Astrocyte of the cerebellum (primary cell): ENCODE measurements at regions not wholly inside any gene's neighbourhood (a gene's known extent, or its start where the extent isn't known, plus 50 kb on each side); places are given as distances from the start of the nearest gene placed in this dataset.
"Not testable (repeated sequence)": the region's sequence is repeated elsewhere in the genome, so short reads cannot be mapped to it uniquely, and the experiment has no call there.

Experiments used
- DNase-seq: peaks from one replicate; pipeline ENCODE4 v3.0.0-alpha.2; 2011; ENCODE audit warnings: low read depth
- H3K4me3 ChIP-seq: 2 replicates; pipeline ENCODE4 v1.5.1; 2011; ENCODE audit warnings: mild to moderate bottlenecking, low read depth, low read length, moderate library complexity
- CTCF ChIP-seq: IDR thresholded peaks from 2 replicates; pipeline ENCODE4 v1.5.1; 2012; ENCODE audit warnings: low read length, low read depth, moderate library complexity, mild to moderate bottlenecking; ENCODE audit errors: missing control alignments
- in situ Hi-C: cut with HindIII; loops from 2 replicates; pipeline ENCODE4 v1.10.0; 2017; ENCODE audit warnings: low sequenced_read_pairs

DNA sequence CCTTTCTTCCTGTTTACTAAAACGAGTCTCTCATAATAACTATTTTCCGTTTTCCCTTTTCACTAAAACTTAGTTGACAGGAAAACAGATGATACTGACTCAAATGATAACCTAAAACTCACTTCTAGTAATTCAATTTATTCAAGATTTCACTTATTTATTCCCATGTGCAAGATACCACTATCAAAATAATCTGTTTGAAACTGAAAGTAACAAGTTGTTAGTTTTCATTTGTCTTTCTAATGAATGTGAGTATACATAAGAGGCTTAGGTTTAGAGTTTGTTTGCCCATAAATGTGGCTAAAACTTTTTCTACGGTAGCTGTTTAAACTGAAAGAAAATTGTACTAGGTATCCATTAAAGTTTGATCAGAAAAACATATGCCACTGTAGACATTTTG lies 314.9 kb upstream of the STEAP1 start:
- no peak for TF ChIP-seq CTCF
- no peak overlapping the region for H3K4me3 ChIP-seq
- no peak for DNase-seq
- in situ Hi-C loops = no loop called here

GRCh38 chr7:89845952-89846351 lies 308.3 kb upstream of the STEAP1 start:
- DNase-seq = no peak
- H3K4me3 ChIP-seq = no peak overlapping the region
- no peak for TF ChIP-seq CTCF
- in situ Hi-C loops = no loop called here

DNA sequence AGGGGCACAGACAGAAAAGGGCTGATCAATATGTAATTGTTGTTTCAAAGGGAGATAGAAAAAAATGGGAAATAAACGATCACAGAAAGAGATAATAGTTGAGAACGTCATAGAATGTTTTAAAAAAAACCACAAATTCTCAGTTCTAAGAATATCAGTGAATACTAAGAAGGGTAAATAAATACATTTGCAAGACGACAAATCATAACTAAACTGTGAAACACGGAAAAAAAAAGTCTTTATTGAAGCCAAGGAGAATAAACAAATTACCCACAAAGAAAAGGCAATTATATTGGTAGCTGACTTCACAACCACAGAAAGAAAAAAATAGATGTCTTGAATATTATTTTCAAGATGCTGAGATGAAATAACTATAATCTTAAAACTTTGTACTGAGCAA lies 305.2 kb upstream of the STEAP1 start:
- TF ChIP-seq CTCF = no peak
- no peak overlapping the region for H3K4me3 ChIP-seq
- in situ Hi-C loops = no loop called here
- no peak for DNase-seq

- in situ Hi-C loops, DNase-seq, H3K4me3 ChIP-seq: not testable (repeated sequence)
These were observed 297.2 kb upstream of the STEAP1 start for GRCh38 chr7:89857053-89857452.

GRCh38 chr7:89857767-89858166 lies 296.5 kb upstream of the STEAP1 start:
- TF ChIP-seq CTCF = no peak
- no peak overlapping the region for H3K4me3 ChIP-seq
- in situ Hi-C loops = no loop called here
- no peak for DNase-seq

DNA sequence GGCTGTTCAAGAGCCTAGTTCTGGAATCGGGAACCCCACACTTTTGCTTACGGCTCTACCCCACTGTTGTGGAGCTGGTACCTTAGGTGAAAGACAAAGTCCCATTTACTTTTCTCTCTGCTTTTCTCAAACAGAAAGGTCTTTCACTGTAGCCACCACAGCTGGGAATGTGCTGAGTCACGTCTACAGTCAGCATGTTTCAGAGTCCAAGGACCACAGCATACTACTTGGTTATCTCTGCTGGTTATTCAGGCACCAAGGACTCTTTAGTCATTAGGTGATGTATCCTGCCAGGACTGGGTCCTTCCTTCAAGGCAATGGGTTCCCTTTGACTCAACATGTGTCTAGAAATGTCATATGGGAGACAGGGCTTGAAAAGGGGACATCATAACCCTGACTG lies 266.8 kb upstream of the STEAP1 start:
- no peak for TF ChIP-seq CTCF
- no peak overlapping the region for H3K4me3 ChIP-seq
- DNase-seq = no peak
- in situ Hi-C loops = no loop called here

DNA sequence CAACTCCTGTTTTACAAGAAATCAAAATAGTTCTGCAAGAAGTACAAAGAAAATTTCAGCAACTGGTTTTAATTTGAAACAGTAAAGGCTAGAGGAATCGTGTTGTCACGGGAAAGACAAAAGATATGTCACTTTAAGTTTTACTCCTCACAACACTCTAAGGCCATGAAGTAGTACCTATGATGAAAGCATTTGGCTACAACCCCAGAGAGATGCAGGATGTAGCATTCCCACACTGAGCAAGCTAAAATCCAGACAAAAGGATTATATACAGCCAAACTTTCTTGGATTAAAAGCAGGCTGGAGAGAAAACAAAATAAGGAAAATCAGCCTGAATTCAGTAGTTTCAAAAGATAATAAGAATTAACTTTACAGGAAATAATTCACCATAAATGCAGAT lies 245.5 kb upstream of the STEAP1 start:
- no peak overlapping the region for H3K4me3 ChIP-seq
- in situ Hi-C loops = no loop called here
- no peak for DNase-seq
- TF ChIP-seq CTCF = no peak
